MCF 10A (cell line): ENCODE measurements at regions not wholly inside any gene's neighbourhood (a gene's known extent, or its start where the extent isn't known, plus 50 kb on each side); places are given as distances from the start of the nearest gene placed in this dataset.

Experiments used
- BruUV-seq: library from RNA; stranded (reverse); fragments of 400-500 nt; replicated peaks from 2 replicates; lab custom pipeline; 2021; lab: Mats Ljungman, UMichigan
- CTCF ChIA-PET: fragments of 300-600 bp; sonication (Branson Sonifier 250); formaldehyde crosslinking; extraction: SDS; loops from one replicate; lab custom pipeline; 2021; ENCODE audit warnings: antibody characterized with exemption, inconsistent platforms; lab: Yijun Ruan, JAX
- POLR2A ChIA-PET: fragments of 300-600, 350-650 bp; sonication (Branson Sonifier 250); formaldehyde crosslinking; extraction: SDS; loops from one replicate; lab custom pipeline; 2020; ENCODE audit warnings: antibody characterized with exemption, inconsistent platforms; lab: Yijun Ruan, JAX
- DNase-seq: peaks from one replicate; pipeline ENCODE4 v3.0.0-alpha.2; 2018; ENCODE audit not compliant: unreplicated experiment
- H3K27ac Mint-ChIP-seq: one replicate; pipeline ENCODE4 v1.8.0; 2022; ENCODE audit warnings: mild to moderate bottlenecking, low read depth, mixed read lengths; ENCODE audit not compliant: unreplicated experiment
- H3K27me3 Mint-ChIP-seq: one replicate; pipeline ENCODE4 v1.8.0; 2022; ENCODE audit warnings: mixed read lengths; ENCODE audit not compliant: insufficient read depth, unreplicated experiment
- H3K36me3 Mint-ChIP-seq: one replicate; pipeline ENCODE4 v1.8.0; 2022; ENCODE audit warnings: mild to moderate bottlenecking, moderate library complexity, mixed read lengths; ENCODE audit not compliant: insufficient read depth, unreplicated experiment
- H3K4me1 Mint-ChIP-seq: one replicate; pipeline ENCODE4 v1.8.0; 2022; ENCODE audit warnings: mixed read lengths; ENCODE audit not compliant: insufficient read depth, unreplicated experiment
- H3K4me3 Mint-ChIP-seq: one replicate; pipeline ENCODE4 v1.8.0; 2022; ENCODE audit warnings: mild to moderate bottlenecking, moderate library complexity, mixed read lengths; ENCODE audit not compliant: unreplicated experiment
- H3K9me3 Mint-ChIP-seq: one replicate; pipeline ENCODE4 v1.8.0; 2022; ENCODE audit warnings: mixed read lengths; ENCODE audit not compliant: unreplicated experiment
- intact Hi-C: fragments of 100-400 bp; cut with micrococcal nuclease; formaldehyde crosslinking; loops from 2 replicates; pipeline ENCODE4 v1.14.1; 2022
- TF ChIP-seq, protein P1 (sequence below): fragments of 200-600 bp; IDR thresholded peaks from one replicate; pipeline ENCODE4 v1.8.0; 2022; ENCODE audit warnings: antibody characterized with exemption, mild to moderate bottlenecking; ENCODE audit not compliant: unreplicated experiment

DNA sequence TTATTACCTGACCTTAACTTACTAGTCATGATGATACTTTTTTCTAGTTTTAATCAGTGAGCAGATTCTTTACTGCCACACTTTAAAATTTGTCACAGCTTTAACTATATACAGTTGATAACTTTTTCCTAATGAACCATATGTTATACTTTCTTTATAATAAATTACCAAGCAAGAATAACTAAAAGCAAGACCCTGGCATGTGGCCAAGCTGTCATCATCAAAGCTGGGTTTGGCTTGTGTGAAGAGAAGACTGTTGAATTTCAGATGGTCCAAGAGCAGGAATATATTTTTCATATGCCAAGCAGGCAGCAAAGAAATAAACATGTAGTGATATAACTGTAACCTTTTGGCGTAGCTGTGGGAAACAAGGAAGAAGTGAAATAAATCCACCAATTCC, 93.5 kb downstream of the PUS7L start:
- TF ChIP-seq, protein P1, sequence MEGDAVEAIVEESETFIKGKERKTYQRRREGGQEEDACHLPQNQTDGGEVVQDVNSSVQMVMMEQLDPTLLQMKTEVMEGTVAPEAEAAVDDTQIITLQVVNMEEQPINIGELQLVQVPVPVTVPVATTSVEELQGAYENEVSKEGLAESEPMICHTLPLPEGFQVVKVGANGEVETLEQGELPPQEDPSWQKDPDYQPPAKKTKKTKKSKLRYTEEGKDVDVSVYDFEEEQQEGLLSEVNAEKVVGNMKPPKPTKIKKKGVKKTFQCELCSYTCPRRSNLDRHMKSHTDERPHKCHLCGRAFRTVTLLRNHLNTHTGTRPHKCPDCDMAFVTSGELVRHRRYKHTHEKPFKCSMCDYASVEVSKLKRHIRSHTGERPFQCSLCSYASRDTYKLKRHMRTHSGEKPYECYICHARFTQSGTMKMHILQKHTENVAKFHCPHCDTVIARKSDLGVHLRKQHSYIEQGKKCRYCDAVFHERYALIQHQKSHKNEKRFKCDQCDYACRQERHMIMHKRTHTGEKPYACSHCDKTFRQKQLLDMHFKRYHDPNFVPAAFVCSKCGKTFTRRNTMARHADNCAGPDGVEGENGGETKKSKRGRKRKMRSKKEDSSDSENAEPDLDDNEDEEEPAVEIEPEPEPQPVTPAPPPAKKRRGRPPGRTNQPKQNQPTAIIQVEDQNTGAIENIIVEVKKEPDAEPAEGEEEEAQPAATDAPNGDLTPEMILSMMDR = no peak
- intact Hi-C loops = no loop called here
- no peaks in the 10 kb centered on the region for H3K9me3 Mint-ChIP-seq
- H3K36me3 Mint-ChIP-seq = no peaks in the 10 kb centered on the region
- no peak overlapping the region for H3K4me3 Mint-ChIP-seq
- DNase-seq = no peak
- peaks cover 83% of the 10 kb centered on the region for H3K27me3 Mint-ChIP-seq
- H3K27ac Mint-ChIP-seq = no peak overlapping the region
- CTCF ChIA-PET = no interaction called here
- POLR2A ChIA-PET = no interaction called here
- no TSS peak for BruUV-seq
- no peaks in the 10 kb centered on the region for H3K4me1 Mint-ChIP-seq

DNA sequence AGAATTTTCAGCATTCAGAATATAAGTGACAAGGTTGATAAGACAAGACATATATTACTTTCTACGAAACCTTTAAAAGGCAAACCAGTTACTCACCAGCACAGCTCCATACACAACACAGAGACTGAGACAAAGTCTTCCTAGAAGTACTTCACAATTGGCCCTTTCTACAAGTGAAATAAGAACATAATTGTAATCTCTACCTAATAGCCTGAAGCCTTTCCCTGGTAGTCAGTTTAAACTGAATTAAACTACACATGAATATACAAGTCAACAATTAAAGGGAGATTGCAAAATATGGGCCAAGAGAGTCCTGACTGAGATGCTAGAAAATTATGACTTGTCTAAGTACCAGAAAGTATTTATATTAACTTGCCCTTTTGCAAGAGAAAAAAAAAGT, 95.9 kb downstream of the PUS7L start:
- CTCF ChIA-PET = interaction anchor here (0.9 to 2.2 kb wide), 2 partner anchors 10 to 12 kb away, joined by 5 read pairs; no protein-coding TSS in a partner anchor
- intact Hi-C loops = no loop called here
- Mint-ChIP-seq H3K27ac (no peak overlapping the region), H3K27me3 (peaks cover 87% of the 10 kb centered on the region), H3K4me3 (no peak overlapping the region), H3K9me3 (no peaks in the 10 kb centered on the region), H3K36me3 (no peaks in the 10 kb centered on the region), H3K4me1 (no peaks in the 10 kb centered on the region)
- TF ChIP-seq, protein P1 = no peak
- POLR2A ChIA-PET = interaction anchor here (0.7 kb wide), 1 partner anchor 77 kb away, joined by 3 read pairs; no protein-coding TSS in a partner anchor
- BruUV-seq = no TSS peak
- no peak for DNase-seq

DNA sequence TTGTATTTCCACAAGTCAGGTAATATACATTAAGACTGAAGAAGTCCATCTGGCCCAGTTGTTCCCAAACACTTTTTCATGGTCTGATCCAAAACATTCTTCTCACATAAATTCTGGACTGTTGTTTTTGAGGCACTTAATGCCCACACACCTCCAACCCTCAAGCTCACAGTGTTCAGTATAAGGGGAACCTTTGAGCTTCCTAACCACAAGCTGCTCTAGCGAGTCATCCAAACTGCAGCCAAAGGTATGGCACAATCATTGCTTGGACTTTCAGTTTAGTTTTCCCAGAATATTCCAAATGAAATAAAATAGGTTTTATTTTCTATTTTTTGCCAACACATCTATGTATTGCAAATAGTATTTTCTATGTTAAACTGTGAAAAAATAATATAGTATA, 103.0 kb downstream of the PUS7L start:
- DNase-seq = peak; percentile 24
- BruUV-seq = no TSS peak
- no peaks in the 10 kb centered on the region for H3K4me1 Mint-ChIP-seq
- no peak overlapping the region for H3K27ac Mint-ChIP-seq
- H3K4me3 Mint-ChIP-seq = no peak overlapping the region
- H3K36me3 Mint-ChIP-seq = no peaks in the 10 kb centered on the region
- ChIA-PET CTCF (no interaction called here), POLR2A (no interaction called here)
- peaks cover 61% of the 10 kb centered on the region for H3K27me3 Mint-ChIP-seq
- TF ChIP-seq, protein P1 = no peak
- intact Hi-C loops = no loop called here
- no peaks in the 10 kb centered on the region for H3K9me3 Mint-ChIP-seq

DNA sequence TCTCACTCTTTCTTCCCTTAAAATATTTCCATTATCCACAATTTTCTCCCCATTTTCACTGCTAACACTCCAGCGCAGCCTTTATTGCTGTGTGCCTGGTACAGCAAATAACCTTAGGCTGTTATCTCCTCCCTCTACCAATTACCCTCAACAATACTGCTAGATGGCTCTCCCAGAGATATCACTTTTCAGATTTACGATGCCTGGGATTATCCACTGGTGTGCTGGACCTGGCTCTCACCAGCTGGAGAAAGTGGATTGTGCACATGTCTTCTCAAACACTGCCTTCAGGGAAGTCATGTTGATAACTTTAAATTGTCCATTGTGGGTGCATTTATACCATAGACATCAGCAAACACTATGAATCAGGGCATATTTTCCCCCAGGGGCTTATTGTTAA, 101.9 kb upstream of the ADAMTS20 start:
- CTCF ChIA-PET = interaction anchor here (0.7 kb wide), 1 partner anchor 130 kb away, joined by 3 read pairs; no protein-coding TSS in a partner anchor
- H3K36me3 Mint-ChIP-seq = no peaks in the 10 kb centered on the region
- no peak overlapping the region for H3K4me3 Mint-ChIP-seq
- no TSS peak for BruUV-seq
- no peak for DNase-seq
- TF ChIP-seq, protein P1 = no peak
- no peaks in the 10 kb centered on the region for H3K4me1 Mint-ChIP-seq
- POLR2A ChIA-PET = no interaction called here
- no peaks in the 10 kb centered on the region for H3K9me3 Mint-ChIP-seq
- H3K27ac Mint-ChIP-seq = no peak overlapping the region
- intact Hi-C loops = no loop called here
- H3K27me3 Mint-ChIP-seq = peaks cover 61% of the 10 kb centered on the region
